ENCODE measurements at regions not wholly inside any gene's neighbourhood (a gene's known extent, or its start where the extent isn't known, plus 50 kb on each side); places are given as distances from the start of the nearest gene placed in this dataset.

DNA sequence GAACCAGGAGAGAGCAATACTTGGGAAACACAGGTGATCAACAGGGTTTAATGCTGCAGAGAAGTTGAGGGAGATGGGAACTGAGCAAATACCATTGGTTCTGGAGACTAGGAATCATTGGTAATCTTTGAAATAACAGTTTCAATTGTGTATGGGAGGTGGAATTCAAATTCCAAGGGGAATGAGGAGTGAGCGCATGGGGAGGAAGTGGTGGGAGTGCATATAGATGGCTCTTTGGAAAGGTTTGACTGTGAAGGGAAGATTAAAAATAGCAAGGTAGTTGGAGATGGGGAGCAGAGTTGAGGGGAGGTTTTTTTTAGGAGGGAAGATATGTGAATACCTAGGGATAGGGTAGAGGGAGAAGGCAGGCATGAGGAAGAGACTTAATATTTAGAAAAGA, 51.1 kb upstream of the ROPN1 start:
- no peak for TF ChIP-seq CTCF (conservative IDR thresholded peaks at IDR 0.05)
- TF ChIP-seq EZH2 (IDR thresholded peaks at IDR 0.05; ENCODE audit: low read depth): no peak
